ENCODE measurements at regions not wholly inside any gene's neighbourhood (a gene's known extent, or its start where the extent isn't known, plus 50 kb on each side); places are given as distances from the start of the nearest gene placed in this dataset.

- TF ChIP-seq GATA2 (IDR thresholded peaks at IDR 0.05; ENCODE audit: low read depth, low read length) = no peak
- TF ChIP-seq GATA3 (IDR thresholded peaks at IDR 0.05; ENCODE audit: low read depth, low read length) = no peak
Measured at GRCh38 chr2:160736148-160737028, 242.8 kb upstream of the RBMS1 start.

- TF ChIP-seq GATA3 (IDR thresholded peaks at IDR 0.05; ENCODE audit: low read depth, low read length) (no peak), GATA2 (IDR thresholded peaks at IDR 0.05; ENCODE audit: low read depth, low read length) (no peak)
Measured at GRCh38 chr2:160737247-160737646, 243.6 kb upstream of the RBMS1 start.

DNA sequence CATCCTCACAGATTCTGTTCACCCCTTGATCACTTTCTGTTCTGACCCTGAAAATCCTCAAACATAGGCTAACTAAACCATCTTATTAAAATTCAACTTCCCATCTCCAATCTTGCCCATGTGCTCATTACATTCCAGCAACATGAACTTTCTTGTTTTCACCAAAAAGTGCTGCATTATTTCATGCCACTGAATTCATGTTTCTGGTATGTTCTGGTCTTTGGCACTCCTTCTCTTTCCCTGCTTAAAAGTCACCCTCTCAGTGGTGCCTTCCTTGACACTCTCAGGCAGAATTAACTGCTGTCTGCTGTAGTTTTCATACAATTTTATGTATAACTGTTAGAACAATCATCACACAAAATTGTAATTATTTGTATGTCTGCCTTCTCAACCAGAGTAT lies 247.7 kb upstream of the RBMS1 start:
- no peak for TF ChIP-seq GATA3 (IDR thresholded peaks at IDR 0.05; ENCODE audit: low read depth, low read length)
- TF ChIP-seq GATA2 (IDR thresholded peaks at IDR 0.05; ENCODE audit: low read depth, low read length) = no peak

DNA sequence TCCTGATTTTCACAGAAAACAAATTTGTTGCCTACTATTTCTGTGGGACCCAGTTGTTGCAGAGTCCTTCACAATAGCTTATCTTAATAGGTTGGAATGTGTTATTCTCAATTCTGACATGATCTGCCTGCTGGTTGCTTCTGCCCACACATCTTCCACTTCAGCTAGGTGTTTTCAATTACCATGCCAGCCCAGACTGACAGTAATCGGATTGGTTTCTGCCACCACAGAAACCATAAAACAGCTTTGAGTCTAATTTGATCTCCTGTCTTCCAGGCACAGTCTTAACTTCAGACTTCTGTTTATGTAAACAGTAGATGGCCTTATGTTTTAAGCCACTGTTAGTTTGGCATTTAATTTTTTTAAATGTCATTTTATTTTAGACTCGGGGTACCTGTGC lies 248.2 kb upstream of the RBMS1 start:
- TF ChIP-seq GATA2 (IDR thresholded peaks at IDR 0.05; ENCODE audit: low read depth, low read length) = no peak
- no peak for TF ChIP-seq GATA3 (IDR thresholded peaks at IDR 0.05; ENCODE audit: low read depth, low read length)

GRCh38 chr2:160742667-160743066 lies 249.1 kb upstream of the RBMS1 start:
- no peak for TF ChIP-seq GATA3 (IDR thresholded peaks at IDR 0.05; ENCODE audit: low read depth, low read length)
- no peak for TF ChIP-seq GATA2 (IDR thresholded peaks at IDR 0.05; ENCODE audit: low read depth, low read length)

GRCh38 chr2:160747501-160748170 lies 254.0 kb upstream of the RBMS1 start:
- TF ChIP-seq GATA2 (IDR thresholded peaks at IDR 0.05; ENCODE audit: low read depth, low read length) (0 out of 2 replicates have a peak, but pooled peaks have one; percentile 18), GATA3 (IDR thresholded peaks at IDR 0.05; ENCODE audit: low read depth, low read length) (no peak)

GRCh38 chr2:160751021-160751420 lies 257.4 kb upstream of the RBMS1 start:
- no peak; the same call in 1 of the 2 replicates for TF ChIP-seq GATA2 (IDR thresholded peaks at IDR 0.05; ENCODE audit: low read depth, low read length)
- no peak for TF ChIP-seq GATA3 (IDR thresholded peaks at IDR 0.05; ENCODE audit: low read depth, low read length)

- TF ChIP-seq GATA3 (IDR thresholded peaks at IDR 0.05; ENCODE audit: low read depth, low read length) (no peak), GATA2 (IDR thresholded peaks at IDR 0.05; ENCODE audit: low read depth, low read length) (no peak)
Measured at GRCh38 chr2:160752475-160753330, 259.1 kb upstream of the RBMS1 start.

- TF ChIP-seq GATA2 (IDR thresholded peaks at IDR 0.05; ENCODE audit: low read depth, low read length) (no peak), GATA3 (IDR thresholded peaks at IDR 0.05; ENCODE audit: low read depth, low read length) (no peak)
Measured at GRCh38 chr2:160753331-160753654, 259.7 kb upstream of the RBMS1 start.

DNA sequence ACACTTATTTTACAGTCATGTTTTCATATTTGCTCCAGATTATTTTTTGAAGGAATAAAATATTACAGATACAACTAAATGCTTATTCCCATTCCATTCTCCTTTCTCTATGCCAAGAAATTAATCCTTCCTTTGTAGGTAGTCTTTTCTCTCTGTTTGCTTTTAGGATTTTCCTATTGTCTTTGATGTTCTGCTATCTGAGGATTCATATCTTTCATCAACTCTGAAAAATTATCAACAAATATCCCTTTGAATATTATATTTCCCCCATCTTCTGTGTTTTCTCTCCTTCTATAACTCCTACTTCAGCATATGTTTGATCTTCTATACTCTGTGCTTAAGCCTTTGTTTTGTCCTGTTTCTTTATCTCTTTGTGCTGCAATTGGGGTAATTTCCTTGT lies 260.4 kb upstream of the RBMS1 start:
- no peak for TF ChIP-seq GATA2 (IDR thresholded peaks at IDR 0.05; ENCODE audit: low read depth, low read length)
- TF ChIP-seq GATA3 (IDR thresholded peaks at IDR 0.05; ENCODE audit: low read depth, low read length) = no peak

DNA sequence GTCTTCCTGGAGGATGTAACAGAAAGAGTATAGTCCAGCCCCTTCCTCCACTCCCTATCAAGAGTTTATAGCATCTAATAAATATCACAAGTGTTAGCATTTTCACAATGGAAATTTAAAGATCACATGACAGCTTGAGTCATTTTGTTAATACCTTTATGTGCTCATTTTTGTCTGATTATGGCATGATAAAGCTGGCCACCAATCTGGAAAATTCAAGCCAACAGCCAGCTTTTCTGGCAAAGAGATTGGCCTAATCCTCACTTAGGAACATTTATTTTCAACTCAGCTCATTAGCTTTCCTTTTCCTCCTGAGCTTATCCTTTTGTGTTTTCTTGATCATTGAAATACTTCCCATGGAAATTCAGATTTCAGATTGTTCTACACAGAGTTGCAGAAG lies 262.9 kb upstream of the RBMS1 start:
- TF ChIP-seq GATA2 (IDR thresholded peaks at IDR 0.05; ENCODE audit: low read depth, low read length) = no peak

- TF ChIP-seq GATA3 (IDR thresholded peaks at IDR 0.05; ENCODE audit: low read depth, low read length) (no peak), GATA2 (IDR thresholded peaks at IDR 0.05; ENCODE audit: low read depth, low read length) (no peak)
Measured at GRCh38 chr2:160783474-160783873, 289.9 kb upstream of the RBMS1 start.

GRCh38 chr2:160784034-160784433 lies 290.4 kb upstream of the RBMS1 start:
- TF ChIP-seq GATA2 (IDR thresholded peaks at IDR 0.05; ENCODE audit: low read depth, low read length) (no peak), GATA3 (IDR thresholded peaks at IDR 0.05; ENCODE audit: low read depth, low read length) (no peak)

GRCh38 chr2:160790738-160791137 lies 297.1 kb upstream of the RBMS1 start:
- TF ChIP-seq GATA2 (IDR thresholded peaks at IDR 0.05; ENCODE audit: low read depth, low read length) (no peak), GATA3 (IDR thresholded peaks at IDR 0.05; ENCODE audit: low read depth, low read length) (no peak)
